GM23338 (cell line): ENCODE measurements at regions not wholly inside any gene's neighbourhood (a gene's known extent, or its start where the extent isn't known, plus 50 kb on each side); places are given as distances from the start of the nearest gene placed in this dataset.

ENCODE experiments used
- ATAC-seq: fragments of 200-7000 bp; cut with Tn5 transposase; 3 replicates; pipeline ENCODE4 v1.9.1; 2020
- DNase-seq: peaks from one replicate; pipeline ENCODE4 v3.0.0-alpha.2; 2015; ENCODE audit warnings: low spot score
- H2AFZ ChIP-seq: fragments of 200-600 bp; sonication (generic); 2 replicates; pipeline ENCODE4 v1.8.0; 2016; ENCODE audit warnings: antibody characterized with exemption, mild to moderate bottlenecking, moderate library complexity
- H3F3A ChIP-seq: fragments of 200-600 bp; sonication (generic); replicated peaks from 2 replicates; pipeline ENCODE4 v1.8.0; 2017; ENCODE audit warnings: antibody characterized with exemption, mixed run types, low read depth
- H3K27ac ChIP-seq: fragments of 200-600 bp; sonication (generic); 2 replicates; pipeline ENCODE4 v1.6.1; 2016; ENCODE audit warnings: low read depth
- H3K27me3 ChIP-seq: fragments of 200-600 bp; sonication (generic); 2 replicates; pipeline ENCODE4 v1.8.0; 2016; ENCODE audit warnings: mild to moderate bottlenecking, mixed run types, moderate library complexity; ENCODE audit not compliant: insufficient read depth
- H3K36me3 ChIP-seq: fragments of 200-600 bp; sonication (generic); 2 replicates; pipeline ENCODE4 v1.8.0; 2016; ENCODE audit warnings: mild to moderate bottlenecking; ENCODE audit not compliant: insufficient read depth
- H3K4me1 ChIP-seq: fragments of 200-600 bp; sonication (generic); 2 replicates; pipeline ENCODE4 v1.8.0; 2016; ENCODE audit warnings: mild to moderate bottlenecking, moderate library complexity; ENCODE audit not compliant: insufficient read depth
- H3K4me2 ChIP-seq: fragments of 200-600 bp; sonication (generic); 2 replicates; pipeline ENCODE4 v1.7.1; 2017; ENCODE audit warnings: mixed run types
- H3K4me3 ChIP-seq: fragments of 200-600 bp; sonication (generic); 2 replicates; pipeline ENCODE4 v1.6.1; 2016; ENCODE audit warnings: mixed run types
- H3K79me2 ChIP-seq: fragments of 200-600 bp; sonication (generic); replicated peaks from 2 replicates; pipeline ENCODE4 v1.8.0; 2017; ENCODE audit warnings: mild to moderate bottlenecking; ENCODE audit not compliant: insufficient read depth
- H3K9me2 ChIP-seq: fragments of 200-600 bp; sonication (generic); 2 replicates; pipeline ENCODE4 v1.8.0; 2017; ENCODE audit not compliant: insufficient read depth
- H4K20me1 ChIP-seq: fragments of 200-600 bp; sonication (generic); replicated peaks from 2 replicates; pipeline ENCODE4 v1.8.0; 2017; ENCODE audit warnings: mild to moderate bottlenecking; ENCODE audit not compliant: insufficient read depth
- H3K27ac Mint-ChIP-seq: 2 replicates; pipeline ENCODE4 v1.8.0; 2020; ENCODE audit warnings: inconsistent platforms, mild to moderate bottlenecking, moderate library complexity, mixed read lengths
- H3K27me3 Mint-ChIP-seq: 3 replicates; pipeline ENCODE4 v1.8.0; 2022; ENCODE audit warnings: low read depth, mild to moderate bottlenecking, moderate library complexity, mixed read lengths, inconsistent platforms; ENCODE audit not compliant: insufficient read depth, poor library complexity
- H3K36me3 Mint-ChIP-seq: 3 replicates; pipeline ENCODE4 v1.8.0; 2021; ENCODE audit warnings: low read depth, mild to moderate bottlenecking, inconsistent platforms, moderate library complexity, mixed read lengths
- H3K4me1 Mint-ChIP-seq: 3 replicates; pipeline ENCODE4 v1.8.0; 2020; ENCODE audit warnings: mild to moderate bottlenecking, inconsistent platforms, mixed read lengths
- H3K4me3 Mint-ChIP-seq: 3 replicates; pipeline ENCODE4 v1.8.0; 2021; ENCODE audit warnings: moderate library complexity, mild to moderate bottlenecking, inconsistent platforms, mixed read lengths
- H3K9me3 Mint-ChIP-seq: 3 replicates; pipeline ENCODE4 v1.8.0; 2020; ENCODE audit warnings: moderate library complexity, mild to moderate bottlenecking, inconsistent platforms, mixed read lengths
- CTCF ChIP-seq, 2 experiments: fragments of 200-600 bp in 1 of 2; sonication (generic) in 1 of 2; conservative IDR thresholded peaks; 2 replicates each; pipeline versions ENCODE4 v1.5.1 to v1.6.1; 2016 to 2017; ENCODE audit warnings: antibody characterized with exemption in 2 of 2, low read depth in 2 of 2, mild to moderate bottlenecking in 2 of 2, moderate library complexity in 1 of 2
- EZH2 ChIP-seq: fragments of 200-600 bp; sonication (generic); IDR thresholded peaks from one replicate; pipeline ENCODE4 v1.8.0; 2017; ENCODE audit warnings: antibody characterized with exemption, mild to moderate bottlenecking, low read depth; ENCODE audit not compliant: unreplicated experiment
- JUNB ChIP-seq: IDR thresholded peaks from one replicate; pipeline ENCODE4 v1.6.1; 2016; ENCODE audit warnings: antibody characterized with exemption; ENCODE audit not compliant: unreplicated experiment
- NANOG ChIP-seq: IDR thresholded peaks from 2 replicates; pipeline ENCODE4 v1.6.1; 2016; ENCODE audit warnings: antibody characterized with exemption, borderline replicate concordance
- REST ChIP-seq: IDR thresholded peaks from one replicate; pipeline ENCODE4 v1.6.1; 2018; ENCODE audit warnings: antibody characterized with exemption; ENCODE audit not compliant: unreplicated experiment
- STAT1 ChIP-seq: IDR thresholded peaks from one replicate; pipeline ENCODE4 v1.6.1; 2016; ENCODE audit warnings: antibody characterized with exemption; ENCODE audit not compliant: unreplicated experiment
- ZNF331 ChIP-seq: fragments of 250-450 bp; sonication (Bioruptor Pico); IDR thresholded peaks from 2 replicates; pipeline ENCODE4 v1.5.0; 2020; ENCODE audit warnings: low read depth, mild to moderate bottlenecking, moderate library complexity
- ZNF462 ChIP-seq: fragments of 250-450 bp; sonication (Bioruptor Pico); IDR thresholded peaks from 2 replicates; pipeline ENCODE4 v1.5.0; 2020; ENCODE audit warnings: mild to moderate bottlenecking, moderate library complexity

- no peak overlapping the region for H3K4me3 Mint-ChIP-seq
- no peaks in the 10 kb centered on the region for H3K27me3 Mint-ChIP-seq
- Histone ChIP-seq H3K4me3 (no peak overlapping the region), H2AFZ (peak overlapping the region; percentile 73; the same call in 1 of the 2 replicates), H3K27me3 (no peaks in the 10 kb centered on the region), H3K36me3 (no peaks in the 10 kb centered on the region), H3F3A (no peaks in the 10 kb centered on the region), H3K9me2 (0 out of 2 replicates have a peak, but pooled peaks cover 1% of the 10 kb centered on the region), H4K20me1 (no peaks in the 10 kb centered on the region), H3K4me2 (no peak overlapping the region), H3K27ac (no peak overlapping the region), H3K79me2 (no peaks in the 10 kb centered on the region), H3K4me1 (peaks cover 32% of the 10 kb centered on the region)
- TF ChIP-seq EZH2 (no peak), ZNF462 (CRISPR knock-in tag) (no peak), STAT1 (no peak), ZNF331 (CRISPR knock-in tag) (no peak), NANOG (no peak), JUNB (no peak), REST (no peak), CTCF (conservative IDR thresholded peaks at IDR 0.05; ENCODE audit: low read depth in 2 of 2) (no peak)
- no peak overlapping the region; the same call in 1 of the 2 replicates for H3K27ac Mint-ChIP-seq
- peaks cover 44% of the 10 kb centered on the region for H3K4me1 Mint-ChIP-seq
- DNase-seq (no peak), ATAC-seq (no peak)
- no peaks in the 10 kb centered on the region for H3K9me3 Mint-ChIP-seq
- H3K36me3 Mint-ChIP-seq, result no peaks in the 10 kb centered on the region
These were observed 93.1 kb upstream of the ITGA1 start for GRCh38 chr5:52694648-52695047.
